ENCODE measurements at regions not wholly inside any gene's neighbourhood (a gene's known extent, or its start where the extent isn't known, plus 50 kb on each side); places are given as distances from the start of the nearest gene placed in this dataset.
"Not testable (repeated sequence)": the region's sequence is repeated elsewhere in the genome, so short reads cannot be mapped to it uniquely, and the experiment has no call there.

GRCh38 chr2:234699456-234699855 lies 202.6 kb upstream of the ARL4C start:
- WGBS (ENCODE audit: insufficient coverage), result 97% methylated on average over 4 of the region's 4 CpGs
- Mint-ChIP-seq H3K4me1 (no peaks in the 10 kb centered on the region), H3K4me3 (no peak overlapping the region), H3K27ac (no peak overlapping the region), H3K9me3 (no peaks in the 10 kb centered on the region), H3K36me3 (no peaks in the 10 kb centered on the region), H3K27me3 (ENCODE audit: low read depth in 2 of 2) (peaks cover 9 to 35% of the 10 kb centered on the region in 2 donors)
- TF ChIP-seq, protein P1, sequence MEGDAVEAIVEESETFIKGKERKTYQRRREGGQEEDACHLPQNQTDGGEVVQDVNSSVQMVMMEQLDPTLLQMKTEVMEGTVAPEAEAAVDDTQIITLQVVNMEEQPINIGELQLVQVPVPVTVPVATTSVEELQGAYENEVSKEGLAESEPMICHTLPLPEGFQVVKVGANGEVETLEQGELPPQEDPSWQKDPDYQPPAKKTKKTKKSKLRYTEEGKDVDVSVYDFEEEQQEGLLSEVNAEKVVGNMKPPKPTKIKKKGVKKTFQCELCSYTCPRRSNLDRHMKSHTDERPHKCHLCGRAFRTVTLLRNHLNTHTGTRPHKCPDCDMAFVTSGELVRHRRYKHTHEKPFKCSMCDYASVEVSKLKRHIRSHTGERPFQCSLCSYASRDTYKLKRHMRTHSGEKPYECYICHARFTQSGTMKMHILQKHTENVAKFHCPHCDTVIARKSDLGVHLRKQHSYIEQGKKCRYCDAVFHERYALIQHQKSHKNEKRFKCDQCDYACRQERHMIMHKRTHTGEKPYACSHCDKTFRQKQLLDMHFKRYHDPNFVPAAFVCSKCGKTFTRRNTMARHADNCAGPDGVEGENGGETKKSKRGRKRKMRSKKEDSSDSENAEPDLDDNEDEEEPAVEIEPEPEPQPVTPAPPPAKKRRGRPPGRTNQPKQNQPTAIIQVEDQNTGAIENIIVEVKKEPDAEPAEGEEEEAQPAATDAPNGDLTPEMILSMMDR (IDR thresholded peaks at IDR 0.05), result no peak
- Histone ChIP-seq H3K4me3 (ENCODE audit: low read length) (no peak overlapping the region), H3K36me3 (ENCODE audit: control insufficient read depth, insufficient read depth, low read length) (no peaks in the 10 kb centered on the region), H3K27ac (ENCODE audit: low read length) (no peak overlapping the region), H3K4me1 (ENCODE audit: control insufficient read depth, insufficient read depth, low read length) (no peaks in the 10 kb centered on the region), H3K9me3 (ENCODE audit: control insufficient read depth, insufficient read depth, low read length) (peaks cover 4% of the 10 kb centered on the region), H3K27me3 (ENCODE audit: control insufficient read depth, insufficient read depth, low read length) (no peaks in the 10 kb centered on the region)
- intact Hi-C loops (cut with micrococcal nuclease), result no loop called here
- no peak for ATAC-seq
- DNase-seq, result no peak

- H3K9me3 ChIP-seq (ENCODE audit: control insufficient read depth, insufficient read depth, low read length); H3K4me3 ChIP-seq (ENCODE audit: low read length); ATAC-seq; H3K36me3 ChIP-seq (ENCODE audit: control insufficient read depth, insufficient read depth, low read length); H3K27ac Mint-ChIP-seq; H3K4me1 Mint-ChIP-seq; H3K4me3 Mint-ChIP-seq; H3K36me3 Mint-ChIP-seq; H3K9me3 Mint-ChIP-seq; H3K4me1 ChIP-seq (ENCODE audit: control insufficient read depth, insufficient read depth, low read length); intact Hi-C loops (cut with micrococcal nuclease); H3K27ac ChIP-seq (ENCODE audit: low read length); H3K27me3 ChIP-seq (ENCODE audit: control insufficient read depth, insufficient read depth, low read length); DNase-seq: not testable (repeated sequence)
- peaks cover 19 to 50% of the 10 kb centered on the region in 2 donors for H3K27me3 Mint-ChIP-seq (ENCODE audit: low read depth in 2 of 2)
These were observed 200.5 kb upstream of the ARL4C start for GRCh38 chr2:234697300-234697876.

DNA sequence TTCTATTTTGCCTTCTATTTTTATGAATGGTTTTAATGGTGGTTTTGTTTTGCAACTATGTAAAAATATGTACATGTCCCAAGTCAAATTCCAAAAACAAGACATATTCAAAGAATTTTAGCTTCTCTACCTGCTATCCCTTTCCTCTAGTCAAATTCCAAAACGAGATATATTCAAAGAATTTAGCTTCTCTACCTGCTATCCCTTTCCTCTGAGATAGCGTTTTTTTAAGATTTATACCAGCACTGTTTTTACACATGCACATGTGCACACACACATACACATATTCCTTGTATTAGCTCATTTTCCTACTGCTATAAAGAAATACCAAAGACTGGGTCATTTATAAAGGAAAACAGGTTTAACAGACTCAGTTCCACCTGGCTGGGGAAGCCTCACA lies 199.1 kb upstream of the ARL4C start:
- intact Hi-C loops (cut with micrococcal nuclease), result no loop called here
- DNase-seq, result no peak
- Histone ChIP-seq H3K4me3 (ENCODE audit: low read length) (no peak overlapping the region), H3K27me3 (ENCODE audit: control insufficient read depth, insufficient read depth, low read length) (no peaks in the 10 kb centered on the region), H3K36me3 (ENCODE audit: control insufficient read depth, insufficient read depth, low read length) (no peaks in the 10 kb centered on the region), H3K9me3 (ENCODE audit: control insufficient read depth, insufficient read depth, low read length) (peaks cover 4% of the 10 kb centered on the region), H3K27ac (ENCODE audit: low read length) (no peak overlapping the region), H3K4me1 (ENCODE audit: control insufficient read depth, insufficient read depth, low read length) (no peaks in the 10 kb centered on the region)
- 76% methylated on average over 2 of the region's 2 CpGs for WGBS (ENCODE audit: insufficient coverage)
- Mint-ChIP-seq H3K27ac (no peak overlapping the region), H3K9me3 (no peaks in the 10 kb centered on the region), H3K27me3 (ENCODE audit: low read depth in 2 of 2) (peaks cover 25 to 63% of the 10 kb centered on the region in 2 donors), H3K4me1 (no peaks in the 10 kb centered on the region), H3K36me3 (no peaks in the 10 kb centered on the region), H3K4me3 (no peak overlapping the region)
- TF ChIP-seq, protein P1 (IDR thresholded peaks at IDR 0.05), result no peak
- no peak for ATAC-seq

- H3K4me1 Mint-ChIP-seq, result no peaks in the 10 kb centered on the region
- H3K9me3 Mint-ChIP-seq, result no peaks in the 10 kb centered on the region
- 80% methylated on average over 4 of the region's 4 CpGs for WGBS (ENCODE audit: insufficient coverage)
- Histone ChIP-seq H3K4me1 (ENCODE audit: control insufficient read depth, insufficient read depth, low read length) (no peaks in the 10 kb centered on the region), H3K27ac (ENCODE audit: low read length) (no peak overlapping the region), H3K36me3 (ENCODE audit: control insufficient read depth, insufficient read depth, low read length) (no peaks in the 10 kb centered on the region), H3K4me3 (ENCODE audit: low read length) (no peak overlapping the region), H3K9me3 (ENCODE audit: control insufficient read depth, insufficient read depth, low read length) (peaks cover 4% of the 10 kb centered on the region), H3K27me3 (ENCODE audit: control insufficient read depth, insufficient read depth, low read length) (no peaks in the 10 kb centered on the region)
- H3K27me3 Mint-ChIP-seq (ENCODE audit: low read depth in 2 of 2), result peaks cover 29 to 64% of the 10 kb centered on the region in 2 donors
- DNase-seq, result no peak
- ATAC-seq, result no peak
- H3K27ac Mint-ChIP-seq, result no peak overlapping the region
- H3K36me3 Mint-ChIP-seq, result no peaks in the 10 kb centered on the region
- intact Hi-C loops (cut with micrococcal nuclease), result no loop called here
- TF ChIP-seq, protein P1 (IDR thresholded peaks at IDR 0.05), result no peak
- no peak overlapping the region for H3K4me3 Mint-ChIP-seq
These were observed 197.5 kb upstream of the ARL4C start for GRCh38 chr2:234694244-234695013.

- H3K9me3 Mint-ChIP-seq; H3K4me3 ChIP-seq (ENCODE audit: low read length); H3K36me3 ChIP-seq (ENCODE audit: control insufficient read depth, insufficient read depth, low read length); H3K4me3 Mint-ChIP-seq; H3K4me1 ChIP-seq (ENCODE audit: control insufficient read depth, insufficient read depth, low read length); H3K9me3 ChIP-seq (ENCODE audit: control insufficient read depth, insufficient read depth, low read length); intact Hi-C loops (cut with micrococcal nuclease); ATAC-seq; DNase-seq; H3K27ac Mint-ChIP-seq; H3K27me3 ChIP-seq (ENCODE audit: control insufficient read depth, insufficient read depth, low read length); H3K27ac ChIP-seq (ENCODE audit: low read length); H3K36me3 Mint-ChIP-seq; H3K4me1 Mint-ChIP-seq: not testable (repeated sequence)
- WGBS (ENCODE audit: insufficient coverage), result 17% methylated on average over 2 of the region's 2 CpGs
- H3K27me3 Mint-ChIP-seq (ENCODE audit: low read depth in 2 of 2), result peaks cover 34 to 57% of the 10 kb centered on the region in 2 donors
These were observed 196.9 kb upstream of the ARL4C start for GRCh38 chr2:234693681-234694190.

DNA sequence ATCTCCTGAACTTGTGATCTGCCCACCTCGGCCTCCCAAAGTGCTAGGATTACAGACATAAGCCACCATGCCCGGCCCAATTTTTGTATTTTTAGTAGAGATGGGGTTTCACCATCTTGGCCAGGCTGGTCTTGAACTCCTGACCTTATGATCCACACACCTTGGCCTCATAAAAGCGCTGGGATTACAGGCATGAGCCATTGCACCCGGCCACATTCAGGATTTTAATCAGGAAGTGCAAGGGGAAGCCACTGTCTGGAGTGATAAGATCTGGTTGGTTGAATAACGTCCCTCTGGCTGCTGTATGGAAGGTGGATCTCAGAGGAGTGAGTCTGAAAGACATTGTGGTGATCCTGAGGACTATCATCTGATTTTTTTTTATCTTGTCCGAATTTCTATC lies 196.3 kb upstream of the ARL4C start:
- not testable (repeated sequence) for ATAC-seq, H3K4me1 Mint-ChIP-seq
- peaks cover 34 to 53% of the 10 kb centered on the region in 2 donors for H3K27me3 Mint-ChIP-seq (ENCODE audit: low read depth in 2 of 2)

More for the DNA sequence above, 196.3 kb upstream of the ARL4C start:
- WGBS (ENCODE audit: insufficient coverage), result 51% methylated on average over 5 of the region's 6 CpGs
- intact Hi-C loops (cut with micrococcal nuclease); H3K36me3 Mint-ChIP-seq; H3K27ac ChIP-seq (ENCODE audit: low read length); H3K27ac Mint-ChIP-seq; H3K4me3 Mint-ChIP-seq; H3K27me3 ChIP-seq (ENCODE audit: control insufficient read depth, insufficient read depth, low read length); H3K4me1 ChIP-seq (ENCODE audit: control insufficient read depth, insufficient read depth, low read length); DNase-seq; H3K9me3 Mint-ChIP-seq; H3K4me3 ChIP-seq (ENCODE audit: low read length); H3K36me3 ChIP-seq (ENCODE audit: control insufficient read depth, insufficient read depth, low read length); H3K9me3 ChIP-seq (ENCODE audit: control insufficient read depth, insufficient read depth, low read length): not testable (repeated sequence)

All from natural killer cell (primary cell).